WTC11 (cell line): ENCODE measurements at regions not wholly inside any gene's neighbourhood (a gene's known extent, or its start where the extent isn't known, plus 50 kb on each side); places are given as distances from the start of the nearest gene placed in this dataset.

Source experiments
- ATAC-seq: fragments of 200-7000 bp; cut with Tn5 transposase; 2 replicates; pipeline ENCODE4 v1.10.0; 2021; ENCODE audit warnings: mild to moderate bottlenecking, moderate library complexity
- CTCF ChIA-PET: fragments of 300-600 bp; sonication (Branson Sonifier 250); formaldehyde crosslinking; loops from one replicate; lab custom pipeline; 2021; ENCODE audit warnings: antibody characterized with exemption; lab: Charles Lee
- POLR2A ChIA-PET: fragments of 350-600 bp; sonication (Branson Sonifier 250); formaldehyde crosslinking; loops from one replicate; lab custom pipeline; 2021; ENCODE audit warnings: antibody characterized with exemption; lab: Charles Lee
- DNase-seq: peaks from one replicate; pipeline ENCODE4 v3.0.0; 2021; ENCODE audit warnings: low spot score
- H3K27ac Mint-ChIP-seq: 2 replicates; pipeline ENCODE4 v1.8.0; 2021; ENCODE audit warnings: mixed read lengths
- H3K27me3 Mint-ChIP-seq: 2 replicates; pipeline ENCODE4 v1.8.0; 2021; ENCODE audit warnings: low read depth, mild to moderate bottlenecking, moderate library complexity, mixed read lengths
- H3K36me3 Mint-ChIP-seq: 2 replicates; pipeline ENCODE4 v1.8.0; 2021; ENCODE audit warnings: mixed read lengths
- H3K4me1 Mint-ChIP-seq: 2 replicates; pipeline ENCODE4 v1.8.0; 2022; ENCODE audit warnings: mixed read lengths
- H3K4me3 Mint-ChIP-seq: 2 replicates; pipeline ENCODE4 v1.8.0; 2021; ENCODE audit warnings: mild to moderate bottlenecking, moderate library complexity, mixed read lengths
- H3K9me3 Mint-ChIP-seq: 2 replicates; pipeline ENCODE4 v1.8.0; 2021; ENCODE audit warnings: mixed read lengths
- ESRRA ChIP-seq: sonication (generic); formaldehyde crosslinking; IDR thresholded peaks from 2 replicates; pipeline ENCODE4 v1.8.1; 2022; ENCODE audit warnings: mild to moderate bottlenecking, missing genetic modification reagents, borderline replicate concordance
- ETV6 ChIP-seq: sonication (generic); formaldehyde crosslinking; IDR thresholded peaks from 2 replicates; pipeline ENCODE4 v1.8.1; 2022; ENCODE audit warnings: mild to moderate bottlenecking, missing genetic modification reagents
- FOXK1 ChIP-seq: sonication (generic); formaldehyde crosslinking; IDR thresholded peaks from 2 replicates; pipeline ENCODE4 v1.8.0; 2022; ENCODE audit warnings: mild to moderate bottlenecking, moderate library complexity, missing genetic modification reagents
- FOXP1 ChIP-seq: sonication (generic); formaldehyde crosslinking; IDR thresholded peaks from 2 replicates; pipeline ENCODE4 v1.8.0; 2022; ENCODE audit warnings: missing genetic modification reagents, mild to moderate bottlenecking, moderate library complexity, borderline replicate concordance
- GRHL2 ChIP-seq: fragments of 250-450 bp; sonication (Bioruptor Pico); IDR thresholded peaks from 2 replicates; pipeline ENCODE4 v1.8.0; 2022; ENCODE audit warnings: mild to moderate bottlenecking, moderate library complexity; ENCODE audit not compliant: insufficient replicate concordance, severe bottlenecking
- JUN ChIP-seq: sonication (generic); formaldehyde crosslinking; IDR thresholded peaks from 2 replicates; pipeline ENCODE4 v1.8.0; 2023; ENCODE audit warnings: mild to moderate bottlenecking, missing genetic modification reagents
- KAT7 ChIP-seq: sonication (generic); formaldehyde crosslinking; IDR thresholded peaks from 2 replicates; pipeline ENCODE4 v1.8.1; 2023; ENCODE audit warnings: missing genetic modification reagents, mild to moderate bottlenecking, borderline replicate concordance
- NFE2L1 ChIP-seq: sonication (generic); formaldehyde crosslinking; IDR thresholded peaks from 2 replicates; pipeline ENCODE4 v1.8.1; 2023; ENCODE audit warnings: missing genetic modification reagents
- RELA ChIP-seq: sonication (generic); formaldehyde crosslinking; IDR thresholded peaks from 2 replicates; pipeline ENCODE4 v1.8.1; 2022; ENCODE audit warnings: missing genetic modification reagents, mild to moderate bottlenecking, borderline replicate concordance
- RORB ChIP-seq: fragments of 250-450 bp; sonication (Bioruptor Pico); IDR thresholded peaks from 2 replicates; pipeline ENCODE4 v1.9.0; 2021; ENCODE audit warnings: mild to moderate bottlenecking
- SOX15 ChIP-seq: fragments of 250-450 bp; sonication (Bioruptor Pico); IDR thresholded peaks from 2 replicates; pipeline ENCODE4 v1.9.0; 2021; ENCODE audit warnings: mild to moderate bottlenecking
- TCF7 ChIP-seq: sonication (generic); formaldehyde crosslinking; IDR thresholded peaks from 2 replicates; pipeline ENCODE4 v1.8.0; 2022; ENCODE audit warnings: mild to moderate bottlenecking, low read depth, missing genetic modification reagents, moderate library complexity
- TEAD4 ChIP-seq: sonication (generic); formaldehyde crosslinking; IDR thresholded peaks from 2 replicates; pipeline ENCODE4 v1.8.0; 2022; ENCODE audit warnings: mild to moderate bottlenecking, missing genetic modification reagents
- ZBTB21 ChIP-seq: sonication (generic); formaldehyde crosslinking; IDR thresholded peaks from 2 replicates; pipeline ENCODE4 v1.8.1; 2023; ENCODE audit warnings: mild to moderate bottlenecking, missing genetic modification reagents, borderline replicate concordance
- ZNF317 ChIP-seq: sonication (generic); formaldehyde crosslinking; IDR thresholded peaks from 2 replicates; pipeline ENCODE4 v1.8.1; 2023; ENCODE audit warnings: low read depth, mild to moderate bottlenecking, moderate library complexity, missing genetic modification reagents, borderline replicate concordance
- ZNF416 ChIP-seq: fragments of 250-450 bp; sonication (Bioruptor Pico); IDR thresholded peaks from 2 replicates; pipeline ENCODE4 v1.9.0; 2021; ENCODE audit warnings: mild to moderate bottlenecking, inconsistent platforms
- ZNF423 ChIP-seq: fragments of 250-450 bp; sonication (Bioruptor Pico); IDR thresholded peaks from 2 replicates; pipeline ENCODE4 v2.1.2; 2022; ENCODE audit warnings: mild to moderate bottlenecking, moderate library complexity
- TF ChIP-seq, protein P1 (sequence below): sonication (generic); formaldehyde crosslinking; IDR thresholded peaks from 2 replicates; pipeline ENCODE4 v1.8.1; 2022; ENCODE audit warnings: mild to moderate bottlenecking, moderate library complexity, missing genetic modification reagents
- TF ChIP-seq, protein P2 (sequence below): sonication (generic); formaldehyde crosslinking; IDR thresholded peaks from 2 replicates; pipeline ENCODE4 v1.8.1; 2023; ENCODE audit warnings: mild to moderate bottlenecking, missing genetic modification reagents, moderate library complexity
- TF ChIP-seq, protein P3 (sequence below): fragments of 250-450 bp; sonication (Bioruptor Pico); IDR thresholded peaks from 2 replicates; pipeline ENCODE4 v1.9.0; 2021; ENCODE audit warnings: moderate library complexity, mild to moderate bottlenecking, inconsistent platforms, borderline replicate concordance
- TF ChIP-seq, protein P4 (sequence below): fragments of 250-450 bp; sonication (Bioruptor Pico); IDR thresholded peaks from 2 replicates; pipeline ENCODE4 v1.9.0; 2021; ENCODE audit warnings: mild to moderate bottlenecking
- TF ChIP-seq, protein P5 (sequence below): sonication (generic); formaldehyde crosslinking; IDR thresholded peaks from 2 replicates; pipeline ENCODE4 v1.8.1; 2022; ENCODE audit warnings: low read depth, mild to moderate bottlenecking, moderate library complexity, missing genetic modification reagents, borderline replicate concordance
- TF ChIP-seq, protein P6 (sequence below): fragments of 250-450 bp; sonication (Bioruptor Pico); IDR thresholded peaks from 2 replicates; pipeline ENCODE4 v1.9.0; 2021; ENCODE audit warnings: mild to moderate bottlenecking
- TF ChIP-seq, protein P7 (sequence below): sonication (generic); formaldehyde crosslinking; IDR thresholded peaks from 2 replicates; pipeline ENCODE4 v1.8.1; 2022; ENCODE audit warnings: mild to moderate bottlenecking, missing genetic modification reagents, moderate library complexity, borderline replicate concordance
- TF ChIP-seq, protein P8 (sequence below): sonication (generic); formaldehyde crosslinking; IDR thresholded peaks from 2 replicates; pipeline ENCODE4 v1.8.1; 2023; ENCODE audit warnings: mild to moderate bottlenecking, missing genetic modification reagents, borderline replicate concordance

DNA sequence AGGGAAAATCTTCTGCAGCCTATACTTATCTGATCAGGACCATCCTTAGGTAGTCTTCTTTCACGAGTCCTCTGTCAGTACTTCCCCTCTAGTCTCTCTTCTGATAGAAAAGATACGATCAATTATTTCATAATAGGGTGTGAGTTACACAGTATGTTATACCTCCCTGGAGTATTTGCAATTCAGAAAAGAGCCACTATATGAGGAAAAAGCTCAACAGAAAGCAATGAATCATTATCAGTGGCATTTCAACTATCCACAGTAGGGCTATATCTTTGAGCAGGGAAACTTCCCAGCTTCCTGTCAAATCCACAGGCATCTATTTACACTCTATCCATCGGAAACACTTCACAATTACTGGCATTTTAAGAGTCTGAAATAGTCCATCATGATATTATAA, 105.3 kb upstream of the ACVR2A start:
- ATAC-seq (no peak), DNase-seq (no peak)
- no peak overlapping the region for H3K27ac Mint-ChIP-seq
- ChIA-PET CTCF (no interaction called here), POLR2A (interaction anchor here (1.2 kb wide), 1 partner anchor 104 kb away, joined by 4 read pairs; no protein-coding TSS in a partner anchor)
- H3K4me3 Mint-ChIP-seq, result no peak overlapping the region
- no peaks in the 10 kb centered on the region for H3K36me3 Mint-ChIP-seq
- H3K9me3 Mint-ChIP-seq, result peaks cover 5% of the 10 kb centered on the region
- no peak for TF ChIP-seq FOXP1 (CRISPR knock-in tag)
- TF ChIP-seq, protein P1, sequence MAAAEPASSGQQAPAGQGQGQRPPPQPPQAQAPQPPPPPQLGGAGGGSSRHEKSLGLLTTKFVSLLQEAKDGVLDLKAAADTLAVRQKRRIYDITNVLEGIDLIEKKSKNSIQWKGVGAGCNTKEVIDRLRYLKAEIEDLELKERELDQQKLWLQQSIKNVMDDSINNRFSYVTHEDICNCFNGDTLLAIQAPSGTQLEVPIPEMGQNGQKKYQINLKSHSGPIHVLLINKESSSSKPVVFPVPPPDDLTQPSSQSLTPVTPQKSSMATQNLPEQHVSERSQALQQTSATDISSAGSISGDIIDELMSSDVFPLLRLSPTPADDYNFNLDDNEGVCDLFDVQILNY, result no peak
- no peak for TF ChIP-seq TCF7
- TF ChIP-seq ZNF317 (CRISPR knock-in tag), result no peak
- TF ChIP-seq, protein P2, sequence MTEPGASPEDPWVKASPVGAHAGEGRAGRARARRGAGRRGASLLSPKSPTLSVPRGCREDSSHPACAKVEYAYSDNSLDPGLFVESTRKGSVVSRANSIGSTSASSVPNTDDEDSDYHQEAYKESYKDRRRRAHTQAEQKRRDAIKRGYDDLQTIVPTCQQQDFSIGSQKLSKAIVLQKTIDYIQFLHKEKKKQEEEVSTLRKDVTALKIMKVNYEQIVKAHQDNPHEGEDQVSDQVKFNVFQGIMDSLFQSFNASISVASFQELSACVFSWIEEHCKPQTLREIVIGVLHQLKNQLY (CRISPR knock-in tag), result no peak
- TF ChIP-seq, protein P3, sequence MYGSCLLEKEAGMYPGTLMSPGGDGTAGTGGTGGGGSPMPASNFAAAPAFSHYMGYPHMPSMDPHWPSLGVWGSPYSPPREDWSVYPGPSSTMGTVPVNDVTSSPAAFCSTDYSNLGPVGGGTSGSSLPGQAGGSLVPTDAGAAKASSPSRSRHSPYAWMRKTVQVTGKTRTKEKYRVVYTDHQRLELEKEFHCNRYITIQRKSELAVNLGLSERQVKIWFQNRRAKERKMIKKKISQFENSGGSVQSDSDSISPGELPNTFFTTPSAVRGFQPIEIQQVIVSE (CRISPR knock-in tag), result no peak
- TF ChIP-seq KAT7 (CRISPR knock-in tag), result no peak
- no peak for TF ChIP-seq ZNF423 (CRISPR knock-in tag)
- TF ChIP-seq RORB (CRISPR knock-in tag), result no peak
- TF ChIP-seq GRHL2 (CRISPR knock-in tag), result no peak
- TF ChIP-seq, protein P4, sequence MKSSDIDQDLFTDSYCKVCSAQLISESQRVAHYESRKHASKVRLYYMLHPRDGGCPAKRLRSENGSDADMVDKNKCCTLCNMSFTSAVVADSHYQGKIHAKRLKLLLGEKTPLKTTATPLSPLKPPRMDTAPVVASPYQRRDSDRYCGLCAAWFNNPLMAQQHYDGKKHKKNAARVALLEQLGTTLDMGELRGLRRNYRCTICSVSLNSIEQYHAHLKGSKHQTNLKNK (CRISPR knock-in tag), result no peak
- TF ChIP-seq, protein P5, sequence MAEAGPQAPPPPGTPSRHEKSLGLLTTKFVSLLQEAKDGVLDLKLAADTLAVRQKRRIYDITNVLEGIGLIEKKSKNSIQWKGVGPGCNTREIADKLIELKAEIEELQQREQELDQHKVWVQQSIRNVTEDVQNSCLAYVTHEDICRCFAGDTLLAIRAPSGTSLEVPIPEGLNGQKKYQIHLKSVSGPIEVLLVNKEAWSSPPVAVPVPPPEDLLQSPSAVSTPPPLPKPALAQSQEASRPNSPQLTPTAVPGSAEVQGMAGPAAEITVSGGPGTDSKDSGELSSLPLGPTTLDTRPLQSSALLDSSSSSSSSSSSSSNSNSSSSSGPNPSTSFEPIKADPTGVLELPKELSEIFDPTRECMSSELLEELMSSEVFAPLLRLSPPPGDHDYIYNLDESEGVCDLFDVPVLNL (CRISPR knock-in tag), result no peak
- no peak for TF ChIP-seq SOX15 (CRISPR knock-in tag)
- no peak for TF ChIP-seq TEAD4 (CRISPR knock-in tag)
- no peak for TF ChIP-seq RELA (CRISPR knock-in tag)
- no peak for TF ChIP-seq JUN
- H3K27me3 Mint-ChIP-seq, result peaks cover 36% of the 10 kb centered on the region
- peaks cover 9% of the 10 kb centered on the region for H3K4me1 Mint-ChIP-seq

DNA sequence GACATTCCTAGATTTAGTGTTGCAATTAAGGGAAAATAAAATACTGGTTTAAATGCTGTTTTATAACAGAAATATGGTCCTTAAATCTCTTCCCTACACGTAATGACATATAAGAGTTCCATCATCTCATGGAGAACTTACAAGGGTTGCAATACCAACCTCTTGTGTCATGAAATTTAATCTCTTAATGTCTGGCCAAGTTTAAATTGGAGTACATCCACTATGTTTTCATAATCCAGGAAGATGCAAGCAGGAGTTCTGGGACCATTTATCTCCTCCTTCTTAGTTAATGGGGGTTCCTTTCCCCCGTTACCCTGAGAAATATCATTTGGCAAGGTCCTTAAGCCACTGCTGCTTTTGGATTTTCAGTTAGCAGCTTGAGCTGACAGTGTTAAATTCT, 126.0 kb upstream of the ACVR2A start:
- no peaks in the 10 kb centered on the region for H3K9me3 Mint-ChIP-seq
- no peak overlapping the region for H3K4me3 Mint-ChIP-seq
- POLR2A ChIA-PET, result no interaction called here
- H3K27ac Mint-ChIP-seq, result no peak overlapping the region
- CTCF ChIA-PET, result no interaction called here
- H3K36me3 Mint-ChIP-seq, result no peaks in the 10 kb centered on the region
- DNase-seq (no peak), ATAC-seq (no peak)
- no peaks in the 10 kb centered on the region for H3K27me3 Mint-ChIP-seq
- H3K4me1 Mint-ChIP-seq, result peaks cover 14% of the 10 kb centered on the region
- TF ChIP-seq ESRRA (CRISPR knock-in tag) (no peak), ZBTB21 (no peak), NFE2L1 (CRISPR knock-in tag) (no peak), FOXK1 (no peak), ZNF416 (CRISPR knock-in tag) (no peak), ETV6 (CRISPR knock-in tag) (no peak), TEAD4 (CRISPR knock-in tag) (no peak)
- TF ChIP-seq, protein P6, sequence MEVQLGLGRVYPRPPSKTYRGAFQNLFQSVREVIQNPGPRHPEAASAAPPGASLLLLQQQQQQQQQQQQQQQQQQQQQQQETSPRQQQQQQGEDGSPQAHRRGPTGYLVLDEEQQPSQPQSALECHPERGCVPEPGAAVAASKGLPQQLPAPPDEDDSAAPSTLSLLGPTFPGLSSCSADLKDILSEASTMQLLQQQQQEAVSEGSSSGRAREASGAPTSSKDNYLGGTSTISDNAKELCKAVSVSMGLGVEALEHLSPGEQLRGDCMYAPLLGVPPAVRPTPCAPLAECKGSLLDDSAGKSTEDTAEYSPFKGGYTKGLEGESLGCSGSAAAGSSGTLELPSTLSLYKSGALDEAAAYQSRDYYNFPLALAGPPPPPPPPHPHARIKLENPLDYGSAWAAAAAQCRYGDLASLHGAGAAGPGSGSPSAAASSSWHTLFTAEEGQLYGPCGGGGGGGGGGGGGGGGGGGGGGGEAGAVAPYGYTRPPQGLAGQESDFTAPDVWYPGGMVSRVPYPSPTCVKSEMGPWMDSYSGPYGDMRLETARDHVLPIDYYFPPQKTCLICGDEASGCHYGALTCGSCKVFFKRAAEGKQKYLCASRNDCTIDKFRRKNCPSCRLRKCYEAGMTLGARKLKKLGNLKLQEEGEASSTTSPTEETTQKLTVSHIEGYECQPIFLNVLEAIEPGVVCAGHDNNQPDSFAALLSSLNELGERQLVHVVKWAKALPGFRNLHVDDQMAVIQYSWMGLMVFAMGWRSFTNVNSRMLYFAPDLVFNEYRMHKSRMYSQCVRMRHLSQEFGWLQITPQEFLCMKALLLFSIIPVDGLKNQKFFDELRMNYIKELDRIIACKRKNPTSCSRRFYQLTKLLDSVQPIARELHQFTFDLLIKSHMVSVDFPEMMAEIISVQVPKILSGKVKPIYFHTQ (CRISPR knock-in tag), result no peak
- TF ChIP-seq, protein P7, sequence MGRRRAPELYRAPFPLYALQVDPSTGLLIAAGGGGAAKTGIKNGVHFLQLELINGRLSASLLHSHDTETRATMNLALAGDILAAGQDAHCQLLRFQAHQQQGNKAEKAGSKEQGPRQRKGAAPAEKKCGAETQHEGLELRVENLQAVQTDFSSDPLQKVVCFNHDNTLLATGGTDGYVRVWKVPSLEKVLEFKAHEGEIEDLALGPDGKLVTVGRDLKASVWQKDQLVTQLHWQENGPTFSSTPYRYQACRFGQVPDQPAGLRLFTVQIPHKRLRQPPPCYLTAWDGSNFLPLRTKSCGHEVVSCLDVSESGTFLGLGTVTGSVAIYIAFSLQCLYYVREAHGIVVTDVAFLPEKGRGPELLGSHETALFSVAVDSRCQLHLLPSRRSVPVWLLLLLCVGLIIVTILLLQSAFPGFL, result no peak
- TF ChIP-seq, protein P8, sequence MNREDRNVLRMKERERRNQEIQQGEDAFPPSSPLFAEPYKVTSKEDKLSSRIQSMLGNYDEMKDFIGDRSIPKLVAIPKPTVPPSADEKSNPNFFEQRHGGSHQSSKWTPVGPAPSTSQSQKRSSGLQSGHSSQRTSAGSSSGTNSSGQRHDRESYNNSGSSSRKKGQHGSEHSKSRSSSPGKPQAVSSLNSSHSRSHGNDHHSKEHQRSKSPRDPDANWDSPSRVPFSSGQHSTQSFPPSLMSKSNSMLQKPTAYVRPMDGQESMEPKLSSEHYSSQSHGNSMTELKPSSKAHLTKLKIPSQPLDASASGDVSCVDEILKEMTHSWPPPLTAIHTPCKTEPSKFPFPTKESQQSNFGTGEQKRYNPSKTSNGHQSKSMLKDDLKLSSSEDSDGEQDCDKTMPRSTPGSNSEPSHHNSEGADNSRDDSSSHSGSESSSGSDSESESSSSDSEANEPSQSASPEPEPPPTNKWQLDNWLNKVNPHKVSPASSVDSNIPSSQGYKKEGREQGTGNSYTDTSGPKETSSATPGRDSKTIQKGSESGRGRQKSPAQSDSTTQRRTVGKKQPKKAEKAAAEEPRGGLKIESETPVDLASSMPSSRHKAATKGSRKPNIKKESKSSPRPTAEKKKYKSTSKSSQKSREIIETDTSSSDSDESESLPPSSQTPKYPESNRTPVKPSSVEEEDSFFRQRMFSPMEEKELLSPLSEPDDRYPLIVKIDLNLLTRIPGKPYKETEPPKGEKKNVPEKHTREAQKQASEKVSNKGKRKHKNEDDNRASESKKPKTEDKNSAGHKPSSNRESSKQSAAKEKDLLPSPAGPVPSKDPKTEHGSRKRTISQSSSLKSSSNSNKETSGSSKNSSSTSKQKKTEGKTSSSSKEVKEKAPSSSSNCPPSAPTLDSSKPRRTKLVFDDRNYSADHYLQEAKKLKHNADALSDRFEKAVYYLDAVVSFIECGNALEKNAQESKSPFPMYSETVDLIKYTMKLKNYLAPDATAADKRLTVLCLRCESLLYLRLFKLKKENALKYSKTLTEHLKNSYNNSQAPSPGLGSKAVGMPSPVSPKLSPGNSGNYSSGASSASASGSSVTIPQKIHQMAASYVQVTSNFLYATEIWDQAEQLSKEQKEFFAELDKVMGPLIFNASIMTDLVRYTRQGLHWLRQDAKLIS (CRISPR knock-in tag), result no peak
